MG63 (cell line): ENCODE measurements at regions not wholly inside any gene's neighbourhood (a gene's known extent, or its start where the extent isn't known, plus 50 kb on each side); places are given as distances from the start of the nearest gene placed in this dataset.

ENCODE experiments used
- DNase-seq: peaks from one replicate; pipeline ENCODE4 v3.0.0-alpha.2; 2020
- H3K27me3 ChIP-seq: fragments of 250-450 bp; sonication (Bioruptor Pico); 2 replicates; pipeline ENCODE4 v1.5.1; 2020; ENCODE audit warnings: mild to moderate bottlenecking, moderate library complexity
- H3K36me3 ChIP-seq: fragments of 250-450 bp; sonication (Bioruptor Pico); 2 replicates; pipeline ENCODE4 v1.5.1; 2020; ENCODE audit warnings: mild to moderate bottlenecking, moderate library complexity
- H3K4me3 ChIP-seq: fragments of 250-450 bp; sonication (Bioruptor Pico); 2 replicates; pipeline ENCODE4 v1.5.1; 2020; ENCODE audit warnings: mild to moderate bottlenecking, moderate library complexity
- H3K9me3 ChIP-seq: fragments of 250-450 bp; sonication (Bioruptor Pico); 2 replicates; pipeline ENCODE4 v1.5.1; 2020; ENCODE audit warnings: mild to moderate bottlenecking, moderate library complexity

GRCh38 chr13:89755729-89756492 lies 1591.6 kb upstream of the MIR17HG start:
- no peak for DNase-seq
- H3K9me3 ChIP-seq: no peaks in the 10 kb centered on the region; the same call in 1 of the 2 replicates
- H3K4me3 ChIP-seq: no peak overlapping the region
- no peaks in the 10 kb centered on the region for H3K36me3 ChIP-seq
- H3K27me3 ChIP-seq: no peaks in the 10 kb centered on the region

DNA sequence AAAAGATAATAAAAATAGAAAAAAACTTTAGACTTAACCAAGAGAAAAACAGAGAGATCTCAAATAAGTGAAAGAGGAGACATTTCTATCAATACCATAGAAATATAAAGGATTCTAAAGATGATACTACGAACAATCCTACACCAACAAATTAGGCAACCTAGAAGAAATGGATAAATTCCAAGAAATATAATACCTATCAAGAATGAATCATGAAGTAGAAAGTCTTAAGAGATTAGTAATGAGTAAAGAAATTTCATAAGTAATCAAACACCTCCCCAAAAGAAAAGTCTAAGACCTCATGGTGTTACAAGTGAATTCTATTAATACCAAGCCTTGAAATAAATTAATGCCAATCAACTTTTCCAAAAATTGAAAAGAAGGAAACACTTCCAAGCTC lies 1584.5 kb upstream of the MIR17HG start:
- H3K36me3 ChIP-seq: no peaks in the 10 kb centered on the region
- H3K9me3 ChIP-seq: no peaks in the 10 kb centered on the region
- no peak for DNase-seq
- no peak overlapping the region for H3K4me3 ChIP-seq
- H3K27me3 ChIP-seq: no peaks in the 10 kb centered on the region

- DNase-seq: no peak
Observed at GRCh38 chr13:89783221-89783755, 1564.2 kb upstream of the MIR17HG start.

GRCh38 chr13:89784161-89784809 lies 1563.2 kb upstream of the MIR17HG start:
- H3K9me3 ChIP-seq: no peaks in the 10 kb centered on the region
- H3K27me3 ChIP-seq: no peaks in the 10 kb centered on the region
- H3K36me3 ChIP-seq: no peaks in the 10 kb centered on the region
- H3K4me3 ChIP-seq: no peak overlapping the region
- no peak for DNase-seq

More at GRCh38 chr13:89783221-89783755, 1564.2 kb upstream of the MIR17HG start:
- Histone ChIP-seq H3K4me3 (no peak overlapping the region), H3K27me3 (no peaks in the 10 kb centered on the region), H3K9me3 (no peaks in the 10 kb centered on the region), H3K36me3 (no peaks in the 10 kb centered on the region)

GRCh38 chr13:89786531-89786930 lies 1561.0 kb upstream of the MIR17HG start:
- Histone ChIP-seq H3K9me3 (no peaks in the 10 kb centered on the region), H3K27me3 (no peaks in the 10 kb centered on the region), H3K36me3 (no peaks in the 10 kb centered on the region), H3K4me3 (no peak overlapping the region)
- DNase-seq: no peak

DNA sequence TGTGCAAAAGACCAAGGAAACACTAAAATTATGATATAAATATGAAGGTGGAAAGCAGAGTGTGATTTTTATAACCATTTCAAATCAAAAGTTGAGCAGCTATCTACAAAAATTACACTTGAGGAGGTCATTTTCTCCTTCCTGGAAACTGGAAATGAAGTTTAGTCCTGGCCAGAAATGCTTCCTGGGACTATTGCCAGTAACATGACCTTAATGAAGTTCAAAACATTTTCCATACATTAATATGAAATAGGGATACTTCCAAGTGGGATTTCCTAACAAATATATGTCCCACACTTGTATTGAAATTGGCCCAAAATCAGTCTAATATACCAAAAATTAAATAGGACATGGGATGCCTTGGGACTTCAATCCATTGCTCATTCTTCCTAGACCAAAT lies 1556.8 kb upstream of the MIR17HG start:
- H3K4me3 ChIP-seq: no peak overlapping the region
- H3K27me3 ChIP-seq: no peaks in the 10 kb centered on the region; the same call in 1 of the 2 replicates
- H3K36me3 ChIP-seq: no peaks in the 10 kb centered on the region
- no peak for DNase-seq
- no peaks in the 10 kb centered on the region for H3K9me3 ChIP-seq

DNA sequence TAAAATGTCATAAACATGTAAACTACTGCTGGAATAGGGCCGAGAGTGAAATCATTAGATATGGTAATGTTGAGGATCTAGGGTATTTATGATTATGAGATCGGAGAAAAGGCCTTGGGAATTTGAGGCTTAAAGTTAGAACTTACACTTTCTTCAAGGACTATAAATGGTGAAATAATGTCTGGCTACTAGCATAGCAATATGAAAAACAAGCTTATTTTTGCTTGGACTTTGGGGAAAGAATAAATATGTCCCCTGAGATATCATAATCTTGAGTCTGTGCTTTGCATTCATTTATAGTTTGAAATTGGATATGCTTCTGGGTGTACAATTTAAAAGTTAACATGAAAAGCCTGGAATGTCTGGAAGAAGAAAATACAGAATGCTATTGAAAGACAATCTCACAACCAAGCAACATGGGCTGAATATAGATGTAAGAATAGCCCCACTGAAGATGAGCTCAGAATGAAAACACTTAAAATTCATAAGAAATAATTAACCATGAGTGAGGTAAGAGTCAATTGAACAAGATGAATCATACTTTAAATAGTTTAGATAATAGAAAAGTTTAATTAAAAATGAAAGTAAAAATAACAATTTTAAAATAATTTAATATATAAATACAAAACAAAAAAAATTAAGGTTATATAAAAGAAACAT lies 1555.4 kb upstream of the MIR17HG start:
- no peaks in the 10 kb centered on the region; the same call in 1 of the 2 replicates for H3K27me3 ChIP-seq
- no peak overlapping the region for H3K4me3 ChIP-seq
- no peaks in the 10 kb centered on the region for H3K9me3 ChIP-seq
- no peaks in the 10 kb centered on the region for H3K36me3 ChIP-seq
- DNase-seq: no peak

DNA sequence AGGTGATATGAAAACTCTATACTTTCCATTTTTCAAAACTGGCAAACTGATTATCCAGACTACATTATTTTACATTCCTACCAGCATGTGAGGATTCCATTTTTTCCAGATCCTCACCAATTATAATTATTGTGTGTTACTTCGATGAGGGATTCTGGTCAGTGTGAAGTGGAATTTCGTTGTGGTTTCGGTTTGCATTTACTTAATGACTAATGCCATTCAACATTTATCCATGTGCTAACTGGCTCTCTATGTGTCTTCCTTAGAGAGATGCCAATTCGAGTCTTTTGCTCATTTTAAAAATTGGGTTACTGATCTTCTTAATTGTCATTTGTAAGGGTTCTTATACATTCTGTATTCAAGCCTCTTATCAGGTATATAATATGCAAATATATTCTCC lies 1551.3 kb upstream of the MIR17HG start:
- Histone ChIP-seq H3K4me3 (no peak overlapping the region), H3K36me3 (no peaks in the 10 kb centered on the region), H3K27me3 (no peaks in the 10 kb centered on the region; the same call in 1 of the 2 replicates), H3K9me3 (no peaks in the 10 kb centered on the region)
- DNase-seq: no peak

GRCh38 chr13:89803839-89804238 lies 1543.6 kb upstream of the MIR17HG start:
- H3K36me3 ChIP-seq: no peaks in the 10 kb centered on the region
- H3K9me3 ChIP-seq: no peaks in the 10 kb centered on the region
- no peaks in the 10 kb centered on the region for H3K27me3 ChIP-seq
- DNase-seq: no peak
- H3K4me3 ChIP-seq: no peak overlapping the region

DNA sequence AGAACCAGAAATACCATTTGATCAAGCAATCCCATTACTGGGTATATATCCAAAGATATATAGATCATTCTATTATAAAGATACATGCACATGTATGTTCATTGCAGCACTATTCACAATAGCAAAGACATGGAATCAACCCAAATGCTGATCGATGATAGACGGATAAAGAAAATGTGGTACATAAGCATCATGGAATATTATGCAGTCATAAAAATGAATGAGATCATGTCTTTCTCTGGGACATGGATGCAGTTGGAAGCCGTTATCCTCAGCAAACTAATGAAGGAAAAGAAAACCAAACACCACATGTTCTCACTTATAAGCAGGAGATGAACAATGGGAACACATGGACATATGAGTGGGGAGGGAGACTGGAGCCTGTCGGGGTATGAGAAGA lies 1540.9 kb upstream of the MIR17HG start:
- DNase-seq: no peak
- no peak overlapping the region for H3K4me3 ChIP-seq
- H3K36me3 ChIP-seq: no peaks in the 10 kb centered on the region

GRCh38 chr13:89812856-89813255 lies 1534.6 kb upstream of the MIR17HG start:
- Histone ChIP-seq H3K9me3 (no peaks in the 10 kb centered on the region), H3K27me3 (no peaks in the 10 kb centered on the region), H3K36me3 (no peaks in the 10 kb centered on the region), H3K4me3 (no peak overlapping the region)
- no peak for DNase-seq

More for the DNA sequence above, 1540.9 kb upstream of the MIR17HG start:
- H3K9me3 ChIP-seq: no peaks in the 10 kb centered on the region
- H3K27me3 ChIP-seq: no peaks in the 10 kb centered on the region

DNA sequence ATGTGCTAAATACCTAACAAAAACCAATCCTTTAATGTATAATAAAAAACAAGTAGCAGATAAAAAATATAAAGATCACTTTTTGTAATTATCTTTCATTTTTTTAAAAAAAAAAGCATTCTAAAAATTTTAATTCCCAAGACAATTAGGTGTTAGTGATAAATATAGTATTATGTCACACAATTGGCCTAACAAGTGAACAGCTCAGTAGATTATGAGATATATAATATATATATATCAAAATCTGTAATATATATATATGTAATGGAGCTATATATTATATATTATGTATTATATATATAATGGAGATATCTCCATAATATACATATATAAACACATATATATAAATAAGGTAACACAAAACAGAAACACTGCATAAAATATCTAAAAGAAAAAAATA lies 1531.1 kb upstream of the MIR17HG start:
- H3K9me3 ChIP-seq: no peaks in the 10 kb centered on the region
- H3K27me3 ChIP-seq: no peaks in the 10 kb centered on the region
- H3K36me3 ChIP-seq: no peaks in the 10 kb centered on the region
- H3K4me3 ChIP-seq: no peak overlapping the region
- no peak for DNase-seq

GRCh38 chr13:89822467-89822866 lies 1525.0 kb upstream of the MIR17HG start:
- no peaks in the 10 kb centered on the region for H3K27me3 ChIP-seq
- H3K4me3 ChIP-seq: no peak overlapping the region
- no peaks in the 10 kb centered on the region for H3K9me3 ChIP-seq
- no peaks in the 10 kb centered on the region for H3K36me3 ChIP-seq
- DNase-seq: no peak

- peak; percentile 11 for DNase-seq
- Histone ChIP-seq H3K27me3 (no peaks in the 10 kb centered on the region), H3K9me3 (no peaks in the 10 kb centered on the region; the same call in 1 of the 2 replicates), H3K4me3 (no peak overlapping the region), H3K36me3 (no peaks in the 10 kb centered on the region)
Observed at GRCh38 chr13:89827552-89827951, 1519.9 kb upstream of the MIR17HG start.

DNA sequence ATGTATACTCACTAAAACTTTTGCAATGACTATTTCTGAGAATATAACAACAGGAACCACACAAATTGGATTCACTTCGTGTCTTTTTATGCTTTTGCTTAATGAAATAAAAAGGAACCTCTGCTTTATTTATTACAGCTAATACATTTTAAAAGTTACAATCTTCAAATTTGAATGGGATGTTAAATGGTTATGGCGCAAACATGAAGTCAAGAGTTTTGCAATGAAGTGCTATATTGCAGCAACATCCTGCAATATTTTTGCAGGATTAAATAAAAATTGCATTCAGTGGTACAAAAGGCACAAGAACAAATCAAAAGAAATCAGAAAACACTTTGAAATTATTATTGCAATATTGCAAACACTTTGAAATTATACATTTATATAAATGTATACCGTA lies 1519.0 kb upstream of the MIR17HG start:
- Histone ChIP-seq H3K27me3 (no peaks in the 10 kb centered on the region), H3K36me3 (no peaks in the 10 kb centered on the region), H3K4me3 (no peak overlapping the region), H3K9me3 (no peaks in the 10 kb centered on the region; the same call in 1 of the 2 replicates)
- DNase-seq: no peak

GRCh38 chr13:89831157-89831556 lies 1516.3 kb upstream of the MIR17HG start:
- Histone ChIP-seq H3K27me3 (no peaks in the 10 kb centered on the region), H3K36me3 (no peaks in the 10 kb centered on the region), H3K4me3 (no peak overlapping the region), H3K9me3 (no peaks in the 10 kb centered on the region; the same call in 1 of the 2 replicates)
- no peak for DNase-seq

DNA sequence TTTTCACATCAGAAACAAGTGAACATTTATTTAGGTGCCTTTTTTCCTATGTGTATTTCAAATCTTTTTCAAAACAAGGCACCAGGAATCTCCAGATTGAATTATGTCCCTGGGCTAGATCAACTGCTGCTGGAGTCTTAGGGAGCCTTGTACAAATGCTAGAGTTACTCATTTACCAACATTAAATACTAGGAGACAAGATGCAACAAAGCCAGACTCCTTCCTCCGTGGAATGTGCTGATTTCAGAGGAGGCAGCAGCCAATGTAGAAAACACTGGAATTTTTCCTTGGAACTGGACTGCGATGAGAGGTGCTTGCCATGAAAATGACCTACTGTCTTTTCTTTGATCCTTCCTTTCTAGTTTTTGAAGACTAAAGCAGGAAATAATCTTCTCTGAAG lies 1514.7 kb upstream of the MIR17HG start:
- H3K4me3 ChIP-seq: no peak overlapping the region
- DNase-seq: no peak

More for the DNA sequence above, 1514.7 kb upstream of the MIR17HG start:
- H3K9me3 ChIP-seq: no peaks in the 10 kb centered on the region; the same call in 1 of the 2 replicates
- H3K27me3 ChIP-seq: no peaks in the 10 kb centered on the region
- no peaks in the 10 kb centered on the region for H3K36me3 ChIP-seq
